ENCODE measurements at regions not wholly inside any gene's neighbourhood (a gene's known extent, or its start where the extent isn't known, plus 50 kb on each side); places are given as distances from the start of the nearest gene placed in this dataset.

DNA sequence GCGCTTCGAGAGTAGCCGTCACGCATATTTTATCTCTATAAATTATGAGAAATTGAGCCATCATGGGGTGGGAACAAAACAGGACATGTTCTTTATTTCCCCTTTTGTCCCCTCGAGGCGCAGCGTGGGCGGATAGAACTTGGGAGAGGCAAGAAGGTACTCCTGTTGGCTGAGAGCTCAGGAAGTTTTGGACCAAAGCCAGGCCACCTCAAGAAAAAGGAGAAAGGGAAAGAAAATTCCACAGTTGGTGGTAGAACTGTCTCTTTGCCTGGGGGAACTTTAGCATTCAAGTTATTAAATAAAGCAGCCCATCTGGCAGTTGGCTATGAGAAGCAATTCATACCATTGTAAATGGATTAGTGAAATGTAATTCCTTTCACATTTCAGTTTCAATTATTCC is 76.4 kb upstream of the DSCAM start:
- Mint-ChIP-seq H3K4me3 (no peak overlapping the region), H3K27ac (no peak overlapping the region)
- TF ChIP-seq, protein P1, sequence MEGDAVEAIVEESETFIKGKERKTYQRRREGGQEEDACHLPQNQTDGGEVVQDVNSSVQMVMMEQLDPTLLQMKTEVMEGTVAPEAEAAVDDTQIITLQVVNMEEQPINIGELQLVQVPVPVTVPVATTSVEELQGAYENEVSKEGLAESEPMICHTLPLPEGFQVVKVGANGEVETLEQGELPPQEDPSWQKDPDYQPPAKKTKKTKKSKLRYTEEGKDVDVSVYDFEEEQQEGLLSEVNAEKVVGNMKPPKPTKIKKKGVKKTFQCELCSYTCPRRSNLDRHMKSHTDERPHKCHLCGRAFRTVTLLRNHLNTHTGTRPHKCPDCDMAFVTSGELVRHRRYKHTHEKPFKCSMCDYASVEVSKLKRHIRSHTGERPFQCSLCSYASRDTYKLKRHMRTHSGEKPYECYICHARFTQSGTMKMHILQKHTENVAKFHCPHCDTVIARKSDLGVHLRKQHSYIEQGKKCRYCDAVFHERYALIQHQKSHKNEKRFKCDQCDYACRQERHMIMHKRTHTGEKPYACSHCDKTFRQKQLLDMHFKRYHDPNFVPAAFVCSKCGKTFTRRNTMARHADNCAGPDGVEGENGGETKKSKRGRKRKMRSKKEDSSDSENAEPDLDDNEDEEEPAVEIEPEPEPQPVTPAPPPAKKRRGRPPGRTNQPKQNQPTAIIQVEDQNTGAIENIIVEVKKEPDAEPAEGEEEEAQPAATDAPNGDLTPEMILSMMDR (IDR thresholded peaks at IDR 0.05; ENCODE audit: unreplicated experiment): no peak

DNA sequence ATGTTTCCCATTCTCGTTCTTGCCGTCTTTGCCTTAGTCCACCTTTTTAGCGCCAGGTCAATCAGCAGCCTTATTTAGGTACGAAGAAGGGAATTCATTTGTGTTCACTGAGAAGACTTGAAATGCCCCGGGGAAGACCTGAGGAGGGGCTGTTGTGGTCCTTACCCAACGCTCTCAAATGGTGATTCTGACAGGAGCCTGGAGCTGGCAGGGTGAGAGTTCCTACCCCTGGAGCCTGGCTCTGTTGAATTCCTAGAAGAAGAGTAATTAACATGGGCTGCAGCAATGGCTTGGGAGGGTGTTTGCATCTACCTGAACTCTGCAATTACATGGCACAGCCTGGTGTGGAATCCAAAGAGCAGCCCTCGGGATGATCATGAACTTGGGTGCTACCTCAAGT is 76.9 kb upstream of the DSCAM start:
- Mint-ChIP-seq H3K4me3 (no peak overlapping the region), H3K27ac (no peak overlapping the region), H3K36me3 (peaks cover 2% of the 10 kb centered on the region), H3K9me3 (peaks cover 24% of the 10 kb centered on the region), H3K4me1 (peaks cover 9% of the 10 kb centered on the region), H3K27me3 (ENCODE audit: low read depth) (peaks cover 3% of the 10 kb centered on the region)
- no peak for DNase-seq (ENCODE audit: low spot score in 2 of 2, unreplicated experiment in 2 of 2)
- TF ChIP-seq, protein P1 (IDR thresholded peaks at IDR 0.05; ENCODE audit: unreplicated experiment): no peak

More for the DNA sequence above, 76.4 kb upstream of the DSCAM start:
- peaks cover 9% of the 10 kb centered on the region for H3K4me1 Mint-ChIP-seq
- H3K36me3 Mint-ChIP-seq: peaks cover 2% of the 10 kb centered on the region
- H3K27me3 Mint-ChIP-seq (ENCODE audit: low read depth): peaks cover 3% of the 10 kb centered on the region
- no peak for DNase-seq (ENCODE audit: low spot score in 2 of 2, unreplicated experiment in 2 of 2)
- H3K9me3 Mint-ChIP-seq: peaks cover 26% of the 10 kb centered on the region

DNA sequence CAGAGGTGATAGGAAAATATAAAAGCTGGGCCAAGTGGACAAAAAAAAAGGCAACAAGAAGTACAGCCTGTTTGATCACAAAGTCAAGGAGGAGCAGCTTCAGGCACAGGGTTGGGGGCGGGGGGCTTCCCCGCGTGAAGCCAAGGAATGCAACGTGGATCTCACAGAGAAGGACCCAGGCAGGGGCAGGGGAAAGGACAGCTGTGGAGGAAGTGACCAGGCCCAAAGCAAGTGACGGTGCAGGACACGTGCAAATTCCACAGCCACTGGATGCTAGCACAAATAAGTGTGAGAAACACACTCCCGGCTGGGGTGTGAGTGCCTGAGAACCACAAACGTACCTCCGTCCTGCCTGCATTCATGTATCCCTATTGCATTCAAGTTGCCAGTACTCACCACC is 77.7 kb upstream of the DSCAM start:
- TF ChIP-seq, protein P1 (IDR thresholded peaks at IDR 0.05; ENCODE audit: unreplicated experiment): no peak
- Mint-ChIP-seq H3K27ac (no peak overlapping the region), H3K36me3 (peaks cover 2% of the 10 kb centered on the region), H3K9me3 (peaks cover 22% of the 10 kb centered on the region), H3K4me1 (peaks cover 9% of the 10 kb centered on the region), H3K27me3 (ENCODE audit: low read depth) (peaks cover 3% of the 10 kb centered on the region), H3K4me3 (no peak overlapping the region)
- DNase-seq (ENCODE audit: low spot score in 2 of 2, unreplicated experiment in 2 of 2): no peak

DNA sequence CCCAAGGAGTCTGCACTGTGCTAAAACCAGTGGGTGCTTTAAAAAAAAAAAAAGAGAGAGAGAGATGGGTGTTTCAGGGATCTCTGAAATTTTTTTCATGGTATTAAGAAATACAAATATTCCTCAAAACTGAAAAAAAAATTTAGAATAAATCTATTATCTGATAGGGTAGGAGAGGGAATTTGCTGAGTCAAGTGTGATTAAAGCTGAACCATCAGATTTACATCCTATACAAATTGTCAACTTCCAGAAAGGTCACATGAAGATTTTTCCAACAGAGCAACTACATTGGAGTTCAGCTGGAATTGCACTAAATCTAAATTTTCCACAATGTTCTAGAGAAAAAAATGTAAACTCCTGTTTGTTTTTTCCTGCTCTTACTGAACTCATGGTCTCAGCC is 79.3 kb upstream of the DSCAM start:
- no peak for DNase-seq (ENCODE audit: low spot score in 2 of 2, unreplicated experiment in 2 of 2)
- peaks cover 2% of the 10 kb centered on the region for H3K36me3 Mint-ChIP-seq
- H3K9me3 Mint-ChIP-seq: peaks cover 33% of the 10 kb centered on the region
- H3K4me3 Mint-ChIP-seq: no peak overlapping the region
- TF ChIP-seq, protein P1 (IDR thresholded peaks at IDR 0.05; ENCODE audit: unreplicated experiment): no peak
- peaks cover 3% of the 10 kb centered on the region for H3K27me3 Mint-ChIP-seq (ENCODE audit: low read depth)
- peaks cover 9% of the 10 kb centered on the region for H3K4me1 Mint-ChIP-seq
- H3K27ac Mint-ChIP-seq: no peak overlapping the region

DNA sequence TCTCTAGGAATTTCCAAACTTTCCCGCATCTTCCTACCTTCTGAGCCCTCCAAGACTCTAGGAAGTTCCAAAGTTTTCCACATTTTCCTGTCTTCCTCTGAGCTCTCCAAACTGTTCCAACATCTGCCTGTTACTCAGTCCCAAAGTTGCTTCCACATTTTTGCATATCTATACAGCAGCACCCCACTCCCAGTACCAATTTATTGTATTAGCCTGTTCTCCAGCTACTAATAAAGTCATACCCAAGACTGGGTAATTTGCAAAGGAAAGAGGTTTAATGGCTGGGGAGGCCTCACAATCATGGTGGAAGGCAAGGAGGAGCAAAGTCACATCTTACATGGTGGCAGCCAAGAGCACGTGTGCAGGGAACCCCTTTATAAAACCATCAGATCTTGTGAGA is 82.9 kb upstream of the DSCAM start:
- Mint-ChIP-seq H3K9me3 (peaks cover 44% of the 10 kb centered on the region), H3K4me3 (no peak overlapping the region), H3K36me3 (peaks cover 2% of the 10 kb centered on the region), H3K27me3 (ENCODE audit: low read depth) (no peaks in the 10 kb centered on the region), H3K4me1 (no peaks in the 10 kb centered on the region), H3K27ac (no peak overlapping the region)
- TF ChIP-seq, protein P1 (IDR thresholded peaks at IDR 0.05; ENCODE audit: unreplicated experiment): no peak
- no peak for DNase-seq (ENCODE audit: low spot score in 2 of 2, unreplicated experiment in 2 of 2)

DNA sequence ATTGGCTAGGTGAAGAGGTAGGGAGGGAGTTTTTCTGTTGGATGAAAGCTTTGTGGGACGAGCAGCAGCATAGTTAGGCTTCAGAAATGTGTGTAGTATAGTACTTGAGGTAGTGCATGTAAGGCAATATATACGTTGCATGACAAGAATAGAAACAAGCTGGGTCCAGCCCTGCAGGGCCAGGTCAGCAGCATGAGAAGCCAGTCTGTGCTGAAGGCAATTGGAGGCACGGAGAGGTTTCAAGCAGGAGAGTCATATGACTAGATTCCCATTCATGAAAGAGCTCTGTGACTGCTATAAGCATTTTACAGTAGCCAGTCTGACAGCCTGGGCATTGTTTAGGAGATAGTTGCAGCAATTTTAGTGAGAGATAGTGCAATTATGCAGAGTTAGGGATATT is 84.2 kb upstream of the DSCAM start:
- H3K27me3 Mint-ChIP-seq (ENCODE audit: low read depth): no peaks in the 10 kb centered on the region
- H3K4me3 Mint-ChIP-seq: no peak overlapping the region
- peaks cover 2% of the 10 kb centered on the region for H3K36me3 Mint-ChIP-seq
- no peak for DNase-seq (ENCODE audit: low spot score in 2 of 2, unreplicated experiment in 2 of 2)
- TF ChIP-seq, protein P1 (IDR thresholded peaks at IDR 0.05; ENCODE audit: unreplicated experiment): no peak
- no peak overlapping the region for H3K27ac Mint-ChIP-seq
- no peaks in the 10 kb centered on the region for H3K4me1 Mint-ChIP-seq
- H3K9me3 Mint-ChIP-seq: peaks cover 44% of the 10 kb centered on the region
